PC-9 (cell line): ENCODE measurements at regions not wholly inside any gene's neighbourhood (a gene's known extent, or its start where the extent isn't known, plus 50 kb on each side); places are given as distances from the start of the nearest gene placed in this dataset.

Experiments
- BruUV-seq: library from RNA; stranded (reverse); fragments of 400-500 nt; replicated peaks from 2 replicates; lab custom pipeline; 2021; lab: Mats Ljungman, UMichigan
- CTCF ChIA-PET: fragments of 300-600 bp; sonication (Branson Sonifier 250); formaldehyde crosslinking; loops from one replicate; lab custom pipeline; 2022; ENCODE audit warnings: antibody characterized with exemption; lab: Charles Lee
- POLR2A ChIA-PET: fragments of 300-600 bp; sonication (Branson Sonifier 250); formaldehyde crosslinking; loops from one replicate; lab custom pipeline; 2022; ENCODE audit warnings: antibody characterized with exemption; ENCODE audit not compliant: unreplicated experiment; lab: Charles Lee
- DNase-seq, 2 experiments: peaks; one replicate each; pipeline versions ENCODE4 v3.0.0 to v3.0.0-alpha.2; 2015 to 2022; ENCODE audit warnings: mixed read lengths in 1 of 2
- H2AFZ ChIP-seq: fragments of 200-600 bp; sonication (generic); 2 replicates; pipeline ENCODE4 v1.8.1; 2017; ENCODE audit warnings: antibody characterized with exemption
- H3F3A ChIP-seq: fragments of 200-600 bp; sonication (generic); 2 replicates; pipeline ENCODE4 v1.8.1; 2017; ENCODE audit warnings: antibody characterized with exemption, mild to moderate bottlenecking, low read depth; ENCODE audit not compliant: insufficient read depth
- H3K27ac ChIP-seq: fragments of 200-600 bp; sonication (generic); 2 replicates; pipeline ENCODE4 v1.6.1; 2016; ENCODE audit warnings: mixed run types
- H3K27me3 ChIP-seq: fragments of 200-600 bp; sonication (generic); 2 replicates; pipeline ENCODE4 v1.6.1; 2016; ENCODE audit warnings: low read depth, mixed run types; ENCODE audit not compliant: insufficient read depth
- H3K36me3 ChIP-seq: fragments of 200-600 bp; sonication (generic); 2 replicates; pipeline ENCODE4 v1.6.1; 2016; ENCODE audit warnings: low read depth, mixed run types
- H3K4me1 ChIP-seq: fragments of 200-600 bp; sonication (generic); replicated peaks from 2 replicates; pipeline ENCODE4 v1.6.1; 2016; ENCODE audit warnings: mixed run types; ENCODE audit not compliant: insufficient read depth
- H3K4me2 ChIP-seq: fragments of 200-600 bp; sonication (generic); 2 replicates; pipeline ENCODE4 v1.6.1; 2017; ENCODE audit warnings: mixed run types
- H3K4me3 ChIP-seq: fragments of 200-600 bp; sonication (generic); 2 replicates; pipeline ENCODE4 v1.6.1; 2016; ENCODE audit warnings: mixed run types
- H3K79me2 ChIP-seq: fragments of 200-600 bp; sonication (generic); 2 replicates; pipeline ENCODE4 v1.6.1; 2017; ENCODE audit warnings: low read depth, mixed run types
- H3K9me2 ChIP-seq: fragments of 200-600 bp; sonication (generic); 2 replicates; pipeline ENCODE4 v1.8.1; 2017; ENCODE audit warnings: mild to moderate bottlenecking; ENCODE audit not compliant: insufficient read depth
- H3K9me3 ChIP-seq: fragments of 200-600 bp; sonication (generic); 2 replicates; pipeline ENCODE4 v1.8.1; 2016; ENCODE audit warnings: low read depth; ENCODE audit not compliant: insufficient read depth
- H4K20me1 ChIP-seq: fragments of 200-600 bp; sonication (generic); 2 replicates; pipeline ENCODE4 v1.8.1; 2017; ENCODE audit not compliant: insufficient read depth
- EZH2 ChIP-seq: fragments of 200-600 bp; sonication (generic); IDR thresholded peaks from 2 replicates; pipeline ENCODE4 v1.8.0; 2017; ENCODE audit warnings: antibody characterized with exemption, low read depth
- intact Hi-C: fragments of 100-400 bp; cut with micrococcal nuclease; formaldehyde crosslinking; loops from one replicate; pipeline ENCODE4 v1.10.0; 2022; ENCODE audit not compliant: unreplicated experiment
- TF ChIP-seq, protein P1 (sequence below): fragments of 200-600 bp; sonication (generic); conservative IDR thresholded peaks from 2 replicates; pipeline ENCODE4 v1.6.1; 2017; ENCODE audit warnings: mixed run types, antibody characterized with exemption, mild to moderate bottlenecking, moderate library complexity

DNA sequence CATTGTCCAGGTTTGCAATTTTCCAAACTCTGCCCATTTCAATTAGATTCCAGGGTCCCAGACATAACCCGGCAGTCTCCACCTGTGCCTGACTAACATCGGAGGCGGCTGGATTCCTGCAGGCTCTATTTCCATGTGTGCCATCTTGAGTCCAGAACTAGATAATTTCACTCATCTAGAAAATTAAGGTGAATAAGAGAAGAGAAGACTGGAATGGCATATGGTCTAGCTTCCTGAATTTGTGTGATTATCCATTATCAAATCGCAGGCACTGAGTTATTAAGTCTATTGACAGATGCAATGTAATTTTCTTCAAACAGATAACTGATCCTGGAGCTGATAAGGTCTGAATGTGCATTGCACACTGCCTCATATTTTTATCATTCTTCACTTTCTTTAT lies 305.2 kb downstream of the ETAA1 start:
- no peak overlapping the region for H3K27ac ChIP-seq
- POLR2A ChIA-PET: no interaction called here
- no peaks in the 10 kb centered on the region for H3K36me3 ChIP-seq
- H3K9me3 ChIP-seq: no peaks in the 10 kb centered on the region
- TF ChIP-seq, protein P1, sequence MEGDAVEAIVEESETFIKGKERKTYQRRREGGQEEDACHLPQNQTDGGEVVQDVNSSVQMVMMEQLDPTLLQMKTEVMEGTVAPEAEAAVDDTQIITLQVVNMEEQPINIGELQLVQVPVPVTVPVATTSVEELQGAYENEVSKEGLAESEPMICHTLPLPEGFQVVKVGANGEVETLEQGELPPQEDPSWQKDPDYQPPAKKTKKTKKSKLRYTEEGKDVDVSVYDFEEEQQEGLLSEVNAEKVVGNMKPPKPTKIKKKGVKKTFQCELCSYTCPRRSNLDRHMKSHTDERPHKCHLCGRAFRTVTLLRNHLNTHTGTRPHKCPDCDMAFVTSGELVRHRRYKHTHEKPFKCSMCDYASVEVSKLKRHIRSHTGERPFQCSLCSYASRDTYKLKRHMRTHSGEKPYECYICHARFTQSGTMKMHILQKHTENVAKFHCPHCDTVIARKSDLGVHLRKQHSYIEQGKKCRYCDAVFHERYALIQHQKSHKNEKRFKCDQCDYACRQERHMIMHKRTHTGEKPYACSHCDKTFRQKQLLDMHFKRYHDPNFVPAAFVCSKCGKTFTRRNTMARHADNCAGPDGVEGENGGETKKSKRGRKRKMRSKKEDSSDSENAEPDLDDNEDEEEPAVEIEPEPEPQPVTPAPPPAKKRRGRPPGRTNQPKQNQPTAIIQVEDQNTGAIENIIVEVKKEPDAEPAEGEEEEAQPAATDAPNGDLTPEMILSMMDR: no peak
- no peak for TF ChIP-seq EZH2
- H3K4me1 ChIP-seq: no peaks in the 10 kb centered on the region
- intact Hi-C loops: no loop called here
- H3K79me2 ChIP-seq: no peaks in the 10 kb centered on the region
- no TSS peak for BruUV-seq
- H3K27me3 ChIP-seq: no peaks in the 10 kb centered on the region
- no peak overlapping the region for H3K4me2 ChIP-seq
- H2AFZ ChIP-seq: no peak overlapping the region
- H3K4me3 ChIP-seq: no peak overlapping the region
- H3F3A ChIP-seq: no peaks in the 10 kb centered on the region
- DNase-seq: no peak
- no peaks in the 10 kb centered on the region for H4K20me1 ChIP-seq
- H3K9me2 ChIP-seq: no peaks in the 10 kb centered on the region
- CTCF ChIA-PET: no interaction called here

DNA sequence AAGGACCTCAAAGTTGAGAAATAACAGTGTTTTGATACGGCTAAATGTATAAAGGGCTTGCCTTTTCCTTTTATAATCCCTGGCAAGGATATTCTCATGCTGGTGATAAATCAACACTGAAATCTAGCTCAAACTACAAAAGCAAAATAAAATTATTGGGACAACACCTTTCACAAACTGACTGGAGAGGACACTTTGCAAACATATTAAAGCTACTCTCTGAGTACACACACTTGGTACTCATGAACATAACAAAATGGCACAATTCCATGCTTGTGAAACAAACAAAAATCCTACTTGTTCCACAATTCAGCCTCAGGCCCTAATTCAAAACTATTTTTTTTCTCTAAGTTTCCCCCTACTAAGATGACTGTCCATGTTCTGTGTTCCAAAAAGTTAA lies 305.8 kb downstream of the ETAA1 start:
- intact Hi-C loops: no loop called here
- BruUV-seq: no TSS peak

DNA sequence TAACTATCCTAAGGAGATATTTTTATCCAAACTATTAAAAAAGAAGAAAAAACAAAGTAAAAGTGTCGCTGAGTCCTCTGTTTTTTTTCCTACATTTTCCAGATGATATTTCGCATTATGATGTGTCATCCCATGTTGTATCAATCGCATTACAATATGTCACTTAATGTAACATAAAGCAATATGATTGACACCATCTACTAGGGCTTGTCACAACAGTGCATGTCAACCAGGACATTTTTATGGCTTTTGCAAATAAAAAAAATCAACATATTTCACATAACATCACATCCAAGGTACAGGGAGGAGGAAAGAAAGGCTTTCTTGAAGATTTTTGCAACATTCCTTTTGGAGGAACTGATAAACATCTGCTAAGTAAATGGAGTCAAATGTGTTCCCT lies 308.9 kb downstream of the ETAA1 start:
- H3K27me3 ChIP-seq: no peaks in the 10 kb centered on the region
- no TSS peak for BruUV-seq
- intact Hi-C loops: no loop called here
- POLR2A ChIA-PET: no interaction called here
- H3K36me3 ChIP-seq: no peaks in the 10 kb centered on the region
- no peak overlapping the region for H3K27ac ChIP-seq
- H3F3A ChIP-seq: no peaks in the 10 kb centered on the region
- no peak for TF ChIP-seq EZH2
- no peaks in the 10 kb centered on the region for H3K9me3 ChIP-seq
- H3K79me2 ChIP-seq: no peaks in the 10 kb centered on the region
- no peak overlapping the region for H3K4me2 ChIP-seq
- no peaks in the 10 kb centered on the region for H3K4me1 ChIP-seq
- DNase-seq: no peak
- CTCF ChIA-PET: no interaction called here
- H4K20me1 ChIP-seq: no peaks in the 10 kb centered on the region
- H2AFZ ChIP-seq: no peak overlapping the region
- H3K9me2 ChIP-seq: no peaks in the 10 kb centered on the region
- no peak overlapping the region for H3K4me3 ChIP-seq

More for the DNA sequence above, 305.8 kb downstream of the ETAA1 start:
- Histone ChIP-seq H3K4me2 (no peak overlapping the region), H4K20me1 (no peaks in the 10 kb centered on the region), H2AFZ (no peak overlapping the region), H3K36me3 (no peaks in the 10 kb centered on the region), H3K4me3 (no peak overlapping the region), H3K79me2 (no peaks in the 10 kb centered on the region), H3K9me2 (no peaks in the 10 kb centered on the region), H3K27me3 (no peaks in the 10 kb centered on the region), H3K27ac (no peak overlapping the region), H3K4me1 (no peaks in the 10 kb centered on the region), H3K9me3 (no peaks in the 10 kb centered on the region), H3F3A (no peaks in the 10 kb centered on the region)
- ChIA-PET CTCF (no interaction called here), POLR2A (no interaction called here)
- TF ChIP-seq, protein P1: no peak
- TF ChIP-seq EZH2: no peak
- DNase-seq: no peak

DNA sequence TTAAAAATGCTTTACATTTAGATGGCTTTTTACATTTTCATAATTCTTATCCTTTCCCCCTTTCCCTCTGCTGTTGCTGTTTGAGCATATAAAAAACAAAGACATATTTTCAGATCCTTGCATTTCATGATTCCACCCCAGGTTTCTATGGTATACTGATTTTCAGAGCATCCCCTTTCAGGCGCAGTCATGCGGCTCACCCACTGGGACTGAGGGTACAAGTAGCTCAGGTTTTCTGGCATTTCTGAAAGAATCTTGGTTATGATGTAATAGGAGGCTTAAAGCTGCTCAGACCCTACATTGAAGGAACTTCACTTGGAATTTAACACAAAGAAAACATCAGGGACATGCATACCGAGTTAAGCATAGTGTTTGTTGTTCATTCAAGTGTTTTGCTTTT lies 310.8 kb downstream of the ETAA1 start:
- H3K4me1 ChIP-seq: no peaks in the 10 kb centered on the region
- H3F3A ChIP-seq: no peaks in the 10 kb centered on the region
- no peaks in the 10 kb centered on the region for H3K9me2 ChIP-seq
- H2AFZ ChIP-seq: no peak overlapping the region
- ChIA-PET CTCF (no interaction called here), POLR2A (no interaction called here)
- no peak overlapping the region for H3K27ac ChIP-seq
- peaks cover 11% of the 10 kb centered on the region; the same call in 1 of the 2 replicates for H3K27me3 ChIP-seq
- no peak overlapping the region for H3K4me3 ChIP-seq
- no peaks in the 10 kb centered on the region for H3K79me2 ChIP-seq
- BruUV-seq: no TSS peak
- H3K36me3 ChIP-seq: no peaks in the 10 kb centered on the region
- TF ChIP-seq, protein P1: no peak
- TF ChIP-seq EZH2: no peak
- no peaks in the 10 kb centered on the region for H4K20me1 ChIP-seq
- no peak for DNase-seq
- no peak overlapping the region for H3K4me2 ChIP-seq
- H3K9me3 ChIP-seq: no peaks in the 10 kb centered on the region
- intact Hi-C loops: no loop called here
